ENCODE measurements at regions not wholly inside any gene's neighbourhood (a gene's known extent, or its start where the extent isn't known, plus 50 kb on each side); places are given as distances from the start of the nearest gene placed in this dataset.

DNA sequence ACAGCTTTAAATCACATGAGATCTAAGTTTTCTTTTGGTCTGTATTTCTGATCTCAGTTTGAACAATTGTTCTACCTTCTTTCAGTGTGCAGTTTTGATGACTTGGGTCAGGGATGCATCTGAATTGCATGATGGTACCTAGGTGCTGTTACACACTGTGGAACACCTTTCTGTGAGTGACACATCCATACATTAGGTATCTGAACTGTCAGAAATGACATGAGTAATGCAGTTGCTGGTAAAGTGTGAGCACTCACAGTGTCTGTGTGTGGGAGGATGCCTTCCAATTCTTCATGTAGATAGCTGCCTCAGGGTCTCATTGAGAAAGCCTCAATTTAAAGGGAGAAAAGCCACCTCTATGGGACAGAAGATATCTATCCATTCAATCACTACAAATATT lies 411.9 kb downstream of the PPARGC1A start:
- no peaks in the 10 kb centered on the region for H3K27me3 ChIP-seq
- TF ChIP-seq EP300 (IDR thresholded peaks at IDR 0.05): no peak
- no peak for TF ChIP-seq POLR2A (IDR thresholded peaks at IDR 0.05)
- TF ChIP-seq, protein P1, sequence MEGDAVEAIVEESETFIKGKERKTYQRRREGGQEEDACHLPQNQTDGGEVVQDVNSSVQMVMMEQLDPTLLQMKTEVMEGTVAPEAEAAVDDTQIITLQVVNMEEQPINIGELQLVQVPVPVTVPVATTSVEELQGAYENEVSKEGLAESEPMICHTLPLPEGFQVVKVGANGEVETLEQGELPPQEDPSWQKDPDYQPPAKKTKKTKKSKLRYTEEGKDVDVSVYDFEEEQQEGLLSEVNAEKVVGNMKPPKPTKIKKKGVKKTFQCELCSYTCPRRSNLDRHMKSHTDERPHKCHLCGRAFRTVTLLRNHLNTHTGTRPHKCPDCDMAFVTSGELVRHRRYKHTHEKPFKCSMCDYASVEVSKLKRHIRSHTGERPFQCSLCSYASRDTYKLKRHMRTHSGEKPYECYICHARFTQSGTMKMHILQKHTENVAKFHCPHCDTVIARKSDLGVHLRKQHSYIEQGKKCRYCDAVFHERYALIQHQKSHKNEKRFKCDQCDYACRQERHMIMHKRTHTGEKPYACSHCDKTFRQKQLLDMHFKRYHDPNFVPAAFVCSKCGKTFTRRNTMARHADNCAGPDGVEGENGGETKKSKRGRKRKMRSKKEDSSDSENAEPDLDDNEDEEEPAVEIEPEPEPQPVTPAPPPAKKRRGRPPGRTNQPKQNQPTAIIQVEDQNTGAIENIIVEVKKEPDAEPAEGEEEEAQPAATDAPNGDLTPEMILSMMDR (IDR thresholded peaks at IDR 0.05): no peak
- TF ChIP-seq POLR2AphosphoS5 (IDR thresholded peaks at IDR 0.05): no peak

DNA sequence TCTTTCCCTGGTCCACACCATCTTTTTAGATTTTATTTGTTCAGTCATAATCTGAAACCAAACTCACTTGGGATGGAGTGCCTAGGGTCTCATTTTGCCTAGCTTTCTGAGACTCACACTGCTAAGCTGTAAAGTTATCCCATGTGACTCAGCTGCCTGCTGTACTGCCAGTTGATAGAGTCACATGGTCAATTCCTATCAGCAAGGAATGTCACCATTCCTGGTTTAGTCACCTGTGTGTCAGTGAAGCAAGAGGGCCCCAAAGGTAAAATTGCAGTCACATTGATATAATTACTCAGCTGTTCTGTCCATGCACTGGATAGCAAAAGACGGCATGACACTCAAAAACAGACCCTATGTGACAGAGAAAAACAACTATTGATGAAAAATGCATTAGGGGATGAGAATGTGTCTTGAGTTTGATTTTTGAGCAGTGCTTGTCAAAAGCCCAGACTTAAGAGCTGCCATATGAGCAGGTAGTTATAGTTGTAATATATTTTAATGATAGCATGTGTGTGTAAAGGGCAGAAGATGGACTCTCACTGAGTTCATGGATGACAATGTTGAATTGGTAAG lies 413.2 kb downstream of the PPARGC1A start:
- WGBS, 2 donors: 75% methylated on average over 1 of the region's 1 CpG
- intact Hi-C loops (cut with DNase I): no loop called here
- H3K27me3 ChIP-seq: no peaks in the 10 kb centered on the region
- no peak overlapping the region for H3K27ac ChIP-seq
- H3K4me3 ChIP-seq: no peak overlapping the region
- H3K9me3 ChIP-seq: no peaks in the 10 kb centered on the region
- TF ChIP-seq, protein P1 (IDR thresholded peaks at IDR 0.05): no peak
- DNase-seq: no peak
- no peaks in the 10 kb centered on the region for H3K36me3 ChIP-seq
- no peaks in the 10 kb centered on the region for H3K4me1 ChIP-seq

More for the DNA sequence above, 411.9 kb downstream of the PPARGC1A start:
- Histone ChIP-seq H3K4me3 (no peak overlapping the region), H3K9me3 (no peaks in the 10 kb centered on the region), H3K27ac (no peak overlapping the region), H3K4me1 (no peaks in the 10 kb centered on the region), H3K36me3 (no peaks in the 10 kb centered on the region)
- no peak for DNase-seq
- intact Hi-C loops (cut with DNase I): no loop called here

DNA sequence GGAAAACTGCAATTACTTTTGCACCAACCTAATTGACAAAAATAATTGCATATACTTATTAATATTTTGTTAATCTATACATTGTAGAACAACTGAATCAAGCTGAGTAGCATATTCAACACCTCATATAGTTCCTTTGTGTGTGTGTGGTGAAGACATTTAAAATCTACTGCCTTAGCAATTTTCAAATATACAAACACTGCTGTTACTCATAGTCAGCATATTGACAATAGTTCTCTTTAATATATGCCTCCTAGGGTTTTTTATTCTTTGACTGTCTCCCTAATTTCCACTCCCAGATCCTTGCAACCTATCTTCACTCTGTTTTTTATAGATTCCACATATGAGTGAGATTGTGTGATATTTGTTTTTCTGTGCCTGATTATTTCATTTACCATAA lies 426.8 kb downstream of the PPARGC1A start:
- Histone ChIP-seq H3K9me3 (peaks cover 0 to 10% (median 0%) of the 10 kb centered on the region in 4 donors), H3K4me1 (no peaks in the 10 kb centered on the region), H3K4me3 (no peak overlapping the region), H3K36me3 (no peaks in the 10 kb centered on the region), H3K27ac (no peak overlapping the region), H3K27me3 (no peaks in the 10 kb centered on the region)
- intact Hi-C loops (cut with DNase I): no loop called here
- DNase-seq: no peak
- TF ChIP-seq POLR2AphosphoS5 (IDR thresholded peaks at IDR 0.05) (no peak), POLR2A (IDR thresholded peaks at IDR 0.05) (no peak), EP300 (IDR thresholded peaks at IDR 0.05) (no peak)
- TF ChIP-seq, protein P1 (IDR thresholded peaks at IDR 0.05): no peak

DNA sequence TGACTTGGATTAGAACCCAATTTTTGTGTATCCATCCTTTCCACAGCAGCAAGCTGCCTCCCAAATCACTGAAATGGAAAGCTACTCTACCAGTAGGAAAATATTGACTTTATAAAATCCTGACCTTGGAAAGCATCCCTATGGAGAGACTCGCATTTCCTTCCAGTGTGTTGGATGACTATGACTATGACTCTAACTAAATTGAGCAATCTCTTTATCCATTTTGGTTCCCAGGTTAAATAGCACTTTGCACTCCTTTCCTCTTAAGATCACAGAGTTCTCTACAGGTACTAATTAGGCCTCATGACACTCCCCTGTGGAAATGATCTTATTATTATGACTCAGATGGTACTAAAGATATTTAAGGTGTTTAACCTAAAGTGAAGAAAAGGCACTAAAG lies 431.8 kb downstream of the PPARGC1A start:
- Histone ChIP-seq H3K27me3 (no peaks in the 10 kb centered on the region), H3K4me1 (no peaks in the 10 kb centered on the region), H3K9me3 (no peaks in the 10 kb centered on the region), H3K27ac (no peak overlapping the region), H3K36me3 (no peaks in the 10 kb centered on the region), H3K4me3 (no peak overlapping the region)
- 41 to 75% methylated on average over 1 of the region's 1 CpG for WGBS, 2 donors
- no peak for DNase-seq
- TF ChIP-seq, protein P1 (IDR thresholded peaks at IDR 0.05): no peak
- TF ChIP-seq EP300 (IDR thresholded peaks at IDR 0.05) (no peak), POLR2A (IDR thresholded peaks at IDR 0.05) (no peak), POLR2AphosphoS5 (IDR thresholded peaks at IDR 0.05) (no peak)
- intact Hi-C loops (cut with DNase I): no loop called here

DNA sequence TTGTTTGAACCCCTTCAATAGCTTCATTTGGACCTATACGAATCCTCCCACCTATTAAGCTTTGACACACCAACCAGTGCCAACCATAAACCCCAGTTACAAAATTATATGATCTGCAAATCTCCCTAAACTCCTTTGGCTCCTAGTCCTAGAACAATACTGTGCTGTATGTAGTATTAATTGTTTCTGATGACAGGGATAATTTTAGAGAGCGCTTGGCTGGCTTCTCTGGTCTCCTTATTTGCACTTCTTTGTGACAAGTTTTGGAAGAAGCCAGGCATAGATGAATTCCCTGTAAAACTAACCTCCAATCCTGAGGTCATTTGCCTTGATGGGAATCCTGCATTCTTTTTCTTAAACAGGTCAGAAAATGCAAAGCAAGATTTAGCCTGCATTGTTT lies 433.0 kb downstream of the PPARGC1A start:
- H3K4me1 ChIP-seq: no peaks in the 10 kb centered on the region
- H3K27ac ChIP-seq: no peak overlapping the region
- no peaks in the 10 kb centered on the region for H3K27me3 ChIP-seq
- H3K4me3 ChIP-seq: no peak overlapping the region
- no peak for DNase-seq
- H3K36me3 ChIP-seq: no peaks in the 10 kb centered on the region
- WGBS, 2 donors: 71 to 77% methylated on average over 2 of the region's 2 CpGs
- no peaks in the 10 kb centered on the region for H3K9me3 ChIP-seq
- TF ChIP-seq POLR2A (IDR thresholded peaks at IDR 0.05) (no peak), EP300 (IDR thresholded peaks at IDR 0.05) (no peak), POLR2AphosphoS5 (IDR thresholded peaks at IDR 0.05) (no peak)
- TF ChIP-seq, protein P1 (IDR thresholded peaks at IDR 0.05): no peak
- intact Hi-C loops (cut with DNase I): no loop called here
